Stromal cell of bone marrow (primary cell): ENCODE measurements at regions not wholly inside any gene's neighbourhood (a gene's known extent, or its start where the extent isn't known, plus 50 kb on each side); places are given as distances from the start of the nearest gene placed in this dataset.

Source experiments
- DNase-seq: peaks from one replicate; pipeline ENCODE4 v3.0.0-alpha.2; 2012; ENCODE audit warnings: low read depth

DNA sequence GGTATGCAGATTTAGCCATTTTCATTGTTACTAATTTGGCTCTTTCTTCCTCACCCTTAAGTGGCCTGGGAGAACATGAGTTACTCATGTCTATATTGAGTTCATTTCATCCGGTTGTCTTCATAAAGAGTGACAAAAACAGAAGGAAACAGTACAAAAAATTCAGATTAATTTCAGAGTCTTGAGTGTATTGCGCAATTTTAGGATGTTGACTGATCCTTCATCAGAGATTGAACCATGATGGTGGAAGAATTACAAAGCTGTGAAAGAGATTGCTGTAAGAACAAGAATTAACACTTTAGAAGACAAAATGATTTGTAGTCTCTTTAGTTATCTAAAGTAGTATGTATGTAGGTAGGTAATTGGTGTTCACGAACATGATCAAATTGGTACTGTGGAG, 194.0 kb upstream of the PPP1R3A start:
- DNase-seq, result no peak

DNA sequence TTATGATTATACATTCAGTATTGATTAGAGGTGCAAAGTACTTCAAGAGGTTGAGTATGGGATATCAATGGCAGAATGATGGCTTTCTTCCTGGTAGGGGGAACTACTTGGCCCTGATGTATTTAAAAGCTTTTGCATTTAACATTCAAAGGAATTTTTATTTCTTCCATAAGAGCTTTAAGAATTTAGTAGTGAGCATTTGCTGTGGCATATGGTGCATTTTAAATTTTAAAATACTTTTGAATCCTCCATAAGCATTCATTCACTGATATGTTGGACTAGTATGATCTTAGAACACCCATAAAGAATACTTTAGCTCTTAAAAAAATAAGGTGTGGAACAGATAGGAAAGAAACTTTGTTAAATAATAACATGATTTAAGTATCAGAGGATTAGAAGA, 191.9 kb upstream of the PPP1R3A start:
- DNase-seq, result no peak

GRCh38 chr7:114109721-114110120, 190.9 kb upstream of the PPP1R3A start:
- DNase-seq, result no peak

DNA sequence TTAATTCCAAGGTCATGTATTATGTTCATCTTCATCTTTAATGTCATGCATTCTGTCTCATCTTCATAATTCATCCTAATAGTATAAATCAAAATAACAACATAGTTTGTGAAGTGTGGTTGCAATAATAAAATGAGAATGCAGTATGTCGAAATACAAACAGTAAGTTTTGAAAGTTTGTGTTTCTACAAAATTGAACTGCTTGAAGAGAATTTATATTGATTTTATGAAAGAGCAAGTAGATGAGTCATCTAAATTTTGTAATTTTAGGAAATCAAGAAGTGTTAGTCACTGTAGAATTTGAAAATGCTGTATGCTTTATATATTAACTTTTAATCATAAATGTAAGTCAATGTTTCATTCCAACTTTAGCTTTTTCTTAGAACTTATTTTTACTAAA, 190.5 kb upstream of the PPP1R3A start:
- DNase-seq, result no peak

DNA sequence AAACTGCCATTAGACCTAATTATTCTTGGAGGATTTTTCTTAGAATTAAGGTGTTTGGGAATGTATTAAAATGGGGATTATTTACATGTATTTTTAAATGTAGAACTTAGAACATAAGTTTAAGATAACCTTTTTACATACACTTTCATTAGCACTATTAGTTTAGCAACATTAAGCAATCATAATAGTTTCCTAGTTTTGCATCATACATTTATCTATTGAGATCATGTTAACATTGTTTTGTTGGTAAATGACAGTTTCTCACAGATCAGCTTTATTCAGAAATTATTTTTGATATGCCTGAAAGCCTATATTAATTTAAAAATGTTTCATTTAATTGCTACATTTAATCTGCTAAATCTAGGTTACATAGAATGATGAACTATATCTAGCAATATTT, 189.7 kb upstream of the PPP1R3A start:
- no peak for DNase-seq

DNA sequence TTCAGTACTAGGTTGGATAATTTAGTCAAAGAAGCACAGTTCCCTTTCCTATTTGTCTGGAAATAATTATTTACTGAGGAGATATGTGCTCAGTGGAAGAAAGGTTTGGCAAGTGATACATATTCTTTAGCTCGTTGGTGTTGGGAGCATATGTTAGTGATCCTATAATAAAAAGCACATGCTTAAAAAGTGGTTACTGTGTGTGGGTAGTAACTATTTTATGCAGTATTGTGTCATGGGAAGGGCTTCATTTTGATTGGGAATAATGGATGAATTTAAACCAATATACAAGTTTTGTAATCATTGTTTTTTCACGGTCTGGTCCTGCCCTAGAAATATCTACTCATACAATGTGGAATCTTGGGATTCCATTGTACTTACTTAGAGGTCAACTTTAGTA, 188.7 kb upstream of the PPP1R3A start:
- no peak for DNase-seq

GRCh38 chr7:114104035-114104434, 185.2 kb upstream of the PPP1R3A start:
- DNase-seq, result no peak

DNA sequence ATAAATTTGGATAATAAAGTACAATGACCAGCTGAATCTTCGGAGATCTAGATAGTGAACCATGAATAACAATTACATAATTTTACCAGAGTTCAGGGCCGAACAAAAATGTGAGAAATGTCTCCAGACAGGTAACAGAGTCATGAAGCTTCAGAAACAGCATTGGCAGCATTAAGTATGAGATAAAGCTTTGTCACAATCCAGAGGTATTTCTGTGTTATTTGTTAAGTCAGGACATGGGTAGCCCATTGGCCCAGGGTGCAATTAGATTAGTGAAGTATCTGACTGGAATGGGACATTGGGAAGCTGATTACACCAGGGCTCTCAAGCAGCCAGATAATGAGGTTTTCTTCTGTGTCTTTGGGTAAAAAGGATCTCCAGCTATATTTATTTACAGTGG, 184.2 kb upstream of the PPP1R3A start:
- DNase-seq, result no peak

DNA sequence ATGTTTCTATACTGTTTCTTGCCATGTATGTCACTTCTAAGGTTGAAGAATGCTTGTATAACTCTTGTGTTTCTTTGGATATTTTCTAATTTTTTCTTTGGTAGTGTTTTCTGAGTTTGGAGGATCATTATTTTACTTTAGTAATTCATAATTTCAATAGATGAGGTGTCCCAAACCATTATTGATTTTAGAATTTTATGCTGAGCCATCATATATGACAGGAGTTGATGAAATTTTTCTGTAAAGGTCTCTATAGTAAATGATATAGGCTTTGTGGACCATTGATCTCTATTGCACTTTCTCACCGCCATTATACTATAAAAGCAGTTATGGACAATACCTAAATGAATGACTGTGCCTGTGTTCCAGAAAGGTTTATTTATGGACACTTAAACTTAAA, 183.3 kb upstream of the PPP1R3A start:
- no peak for DNase-seq

- DNase-seq, result no peak
Observed at GRCh38 chr7:114100810-114101209, 182.0 kb upstream of the PPP1R3A start.

GRCh38 chr7:114099337-114099736, 180.5 kb upstream of the PPP1R3A start:
- DNase-seq, result no peak

DNA sequence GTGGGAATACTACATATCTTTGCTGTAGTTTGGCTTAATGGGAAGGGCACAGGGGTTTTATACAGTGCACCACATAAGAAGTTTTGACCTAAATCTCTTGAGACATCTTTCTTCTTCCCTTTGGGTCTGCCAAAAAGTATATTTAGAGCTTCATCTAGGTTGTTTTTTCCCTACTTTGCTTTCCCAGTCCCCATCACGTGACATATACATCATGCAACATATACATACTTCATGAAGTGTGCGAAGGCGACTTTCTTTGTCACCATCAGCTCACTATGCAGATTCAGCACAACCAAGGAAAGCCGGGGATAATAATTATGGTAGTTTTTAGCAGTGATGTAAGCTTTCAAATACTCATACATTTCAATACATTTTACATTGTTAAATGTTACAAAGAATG, 177.1 kb upstream of the PPP1R3A start:
- DNase-seq, result no peak

- no peak for DNase-seq
Observed at GRCh38 chr7:114088470-114088940, 169.7 kb upstream of the PPP1R3A start.

DNA sequence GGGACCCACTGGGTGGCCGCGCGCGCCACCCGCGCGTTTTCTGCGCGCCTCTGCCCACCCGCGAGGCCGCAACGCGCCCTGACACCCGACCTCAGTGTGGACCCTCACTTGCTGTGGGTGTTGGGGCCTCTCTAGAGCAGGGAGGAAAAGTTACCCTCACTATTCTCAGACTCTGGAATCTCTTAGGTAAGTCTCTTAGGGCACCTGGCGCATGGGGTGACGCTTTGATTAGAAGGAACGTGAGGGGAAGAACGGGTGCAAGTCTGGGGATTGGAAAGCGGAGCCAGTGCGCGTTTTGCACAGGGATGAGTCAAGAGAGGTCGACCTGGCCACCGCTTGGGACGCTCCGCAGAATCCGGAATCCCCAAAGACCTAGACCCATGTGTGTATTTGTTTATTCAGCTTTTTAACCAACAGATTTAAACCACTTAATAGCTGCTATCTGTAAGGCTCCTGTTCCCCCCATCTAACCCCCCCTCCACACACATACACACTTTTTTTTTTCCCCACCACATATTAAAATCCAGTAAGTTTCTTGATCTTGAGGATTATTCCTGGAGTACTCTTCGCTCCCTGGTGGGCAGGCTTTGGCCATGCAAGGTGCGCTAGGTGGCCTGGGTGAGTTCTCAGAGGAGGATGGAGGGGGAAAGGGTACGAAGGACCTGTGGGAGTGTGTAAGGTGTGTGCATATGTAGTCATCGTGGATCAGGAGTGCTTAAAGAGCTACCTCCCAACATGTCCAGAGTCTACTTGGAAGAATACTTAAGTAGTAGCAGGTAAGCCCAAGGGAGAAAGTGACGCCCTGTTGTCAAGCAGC, 169.1 kb upstream of the PPP1R3A start:
- DNase-seq, result no peak

- no peak for DNase-seq
Observed at GRCh38 chr7:114086914-114087652, 168.3 kb upstream of the PPP1R3A start.

- no peak for DNase-seq
Observed at GRCh38 chr7:114086537-114086913, 167.7 kb upstream of the PPP1R3A start.

DNA sequence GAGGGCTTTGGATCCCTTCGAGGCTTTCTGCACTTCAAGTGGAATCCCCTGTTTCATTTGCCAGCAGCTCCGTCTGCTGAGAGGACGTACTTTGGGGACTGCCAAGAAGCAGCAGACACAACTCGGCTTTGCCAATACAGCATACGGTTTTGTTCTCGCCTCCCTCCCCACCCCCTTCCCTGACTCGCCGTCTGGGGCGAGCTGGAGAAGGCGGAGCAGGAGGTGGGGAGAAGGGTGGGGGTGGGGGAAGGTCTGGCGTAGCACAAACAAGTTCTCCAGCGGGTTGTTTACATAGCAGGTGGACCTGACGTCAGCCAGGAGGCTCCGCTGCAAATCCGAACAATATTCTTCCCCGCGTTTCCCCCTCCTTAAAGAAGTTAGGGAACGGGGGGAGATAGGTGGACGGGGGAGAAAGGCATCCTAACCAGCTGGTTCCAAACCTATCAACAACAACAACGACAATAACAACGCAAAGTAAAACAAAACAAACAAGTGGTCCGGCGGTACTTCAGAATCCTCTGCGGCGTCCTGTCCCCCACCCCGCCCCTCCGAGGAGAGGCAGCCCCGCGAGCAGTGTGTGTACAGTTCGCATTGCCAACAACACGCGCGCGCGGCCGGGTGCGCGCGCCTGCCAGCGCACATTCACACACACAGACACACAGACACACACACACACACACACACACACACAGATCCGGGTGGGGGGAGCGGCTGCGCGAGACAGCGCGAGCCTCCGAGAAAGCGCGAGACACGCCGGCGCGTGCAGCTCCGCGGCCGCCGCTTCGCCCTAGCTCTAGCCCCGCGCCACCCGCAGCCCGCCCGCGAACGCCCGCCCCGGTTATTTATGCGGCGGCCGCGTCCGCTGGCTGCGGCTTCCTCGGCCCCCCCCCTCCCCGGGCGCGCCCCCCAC, 167.0 kb upstream of the PPP1R3A start:
- DNase-seq, result peak; percentile 26

GRCh38 chr7:114085313-114085591, 166.4 kb upstream of the PPP1R3A start:
- no peak for DNase-seq

DNA sequence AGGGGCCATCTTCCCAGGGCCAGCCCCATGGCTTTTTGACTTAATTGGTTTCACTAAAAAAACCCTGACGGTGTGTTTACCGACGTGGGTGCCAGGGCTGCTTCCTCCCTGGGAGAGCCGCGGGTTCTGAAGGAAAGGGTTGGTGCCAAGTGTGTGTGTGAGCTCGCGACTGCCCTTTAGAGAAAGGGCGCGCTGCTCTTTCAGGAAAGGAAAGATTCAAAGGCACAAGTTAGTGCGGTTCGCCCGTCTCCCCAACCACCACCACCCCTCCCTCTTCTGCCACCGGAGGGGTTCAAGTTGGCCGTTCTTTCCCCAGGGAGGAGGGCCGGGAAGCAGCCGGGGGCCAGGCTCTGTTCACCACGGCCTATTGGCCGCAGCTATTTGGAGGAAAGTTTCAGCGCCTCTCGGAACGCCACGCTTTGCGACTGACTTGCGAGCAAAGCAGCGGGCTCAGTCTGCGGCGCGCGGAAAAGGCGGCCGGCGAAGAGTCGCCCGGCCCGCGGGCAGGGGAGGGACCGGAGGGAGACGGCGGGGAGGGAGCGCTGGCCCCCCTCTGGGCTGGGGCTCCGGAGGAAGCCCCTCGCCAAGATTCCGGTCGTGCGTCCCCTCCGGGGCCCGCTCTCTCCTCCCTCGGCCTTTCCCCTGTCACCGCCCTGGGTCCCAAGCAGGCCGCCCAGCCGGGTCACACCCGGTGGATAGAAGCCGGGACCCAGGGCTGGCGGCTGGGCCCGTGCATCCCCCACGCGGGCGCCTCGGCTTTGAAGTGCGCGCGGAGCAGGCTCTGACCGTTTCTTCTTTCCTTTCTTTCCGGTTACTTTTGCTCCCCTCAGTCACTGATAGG, 165.9 kb upstream of the PPP1R3A start:
- no peak for DNase-seq

DNA sequence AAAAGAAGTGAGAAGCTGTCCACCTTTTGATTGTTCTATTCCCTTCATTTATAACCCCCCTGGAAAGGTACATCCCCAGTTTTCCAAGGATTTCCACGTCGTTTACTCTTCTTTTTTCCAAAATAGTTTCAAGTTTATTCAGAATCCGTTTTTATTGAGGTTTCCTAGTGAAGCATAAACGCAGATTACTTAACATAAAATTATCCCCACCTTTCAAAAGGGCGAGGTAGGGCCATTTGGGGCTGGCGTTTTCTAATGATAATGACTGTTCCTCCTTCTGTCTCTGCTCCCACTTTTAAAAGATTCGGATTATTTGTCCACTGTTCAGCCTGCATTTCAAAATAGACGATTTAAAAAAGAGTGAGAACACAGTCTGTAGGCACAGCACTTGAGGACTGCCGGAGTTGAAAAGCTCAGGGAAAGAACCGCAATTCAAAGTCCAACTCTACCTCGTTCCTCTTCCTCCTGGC, 165.2 kb upstream of the PPP1R3A start:
- DNase-seq, result no peak

- no peak for DNase-seq
Observed at GRCh38 chr7:114083166-114084001, 164.6 kb upstream of the PPP1R3A start.
